ENCODE measurements at regions not wholly inside any gene's neighbourhood (a gene's known extent, or its start where the extent isn't known, plus 50 kb on each side); places are given as distances from the start of the nearest gene placed in this dataset.

DNA sequence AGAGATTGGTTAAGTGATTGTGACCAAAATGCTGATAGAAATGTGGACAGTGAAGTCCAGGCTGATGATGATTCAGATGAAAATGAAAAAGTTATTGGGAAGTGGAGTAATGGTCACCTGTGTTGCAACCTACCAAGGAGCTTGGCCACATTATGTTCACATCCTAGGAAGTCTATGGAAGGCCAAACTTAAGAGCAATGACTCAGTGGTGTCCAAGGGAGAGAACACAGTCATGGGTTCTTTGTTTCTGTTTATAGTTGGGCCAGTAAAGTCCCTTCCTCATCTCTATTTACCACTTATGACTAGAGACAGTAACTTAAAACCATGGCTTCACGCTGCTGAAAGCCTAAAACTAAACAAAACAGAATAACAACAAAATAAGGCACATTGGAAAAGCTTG, 555.3 kb upstream of the DAB2 start:
- H3K4me1 ChIP-seq (ENCODE audit: insufficient read depth, low read length): no peaks in the 10 kb centered on the region
- no peak overlapping the region for H2AFZ ChIP-seq (ENCODE audit: low read length)
- no peaks in the 10 kb centered on the region for H3K9me2 ChIP-seq (replicated peaks; ENCODE audit: low read length)
- intact Hi-C loops (cut with micrococcal nuclease): no loop called here
- no peaks in the 10 kb centered on the region for H4K20me1 ChIP-seq (ENCODE audit: low read length)
- H3K9me3 ChIP-seq (ENCODE audit: low read length): no peaks in the 10 kb centered on the region
- no peak overlapping the region for H3K4me2 ChIP-seq (ENCODE audit: low read length)
- H3K9ac ChIP-seq (ENCODE audit: low read length): no peak overlapping the region
- no peaks in the 10 kb centered on the region for H3K27me3 ChIP-seq (ENCODE audit: low read length)
- no peaks in the 10 kb centered on the region for H3K36me3 ChIP-seq (ENCODE audit: low read depth, low read length)
- TF ChIP-seq EZH2 (IDR thresholded peaks at IDR 0.05; ENCODE audit: low read length, unreplicated experiment): no peak
- TF ChIP-seq, protein P1, sequence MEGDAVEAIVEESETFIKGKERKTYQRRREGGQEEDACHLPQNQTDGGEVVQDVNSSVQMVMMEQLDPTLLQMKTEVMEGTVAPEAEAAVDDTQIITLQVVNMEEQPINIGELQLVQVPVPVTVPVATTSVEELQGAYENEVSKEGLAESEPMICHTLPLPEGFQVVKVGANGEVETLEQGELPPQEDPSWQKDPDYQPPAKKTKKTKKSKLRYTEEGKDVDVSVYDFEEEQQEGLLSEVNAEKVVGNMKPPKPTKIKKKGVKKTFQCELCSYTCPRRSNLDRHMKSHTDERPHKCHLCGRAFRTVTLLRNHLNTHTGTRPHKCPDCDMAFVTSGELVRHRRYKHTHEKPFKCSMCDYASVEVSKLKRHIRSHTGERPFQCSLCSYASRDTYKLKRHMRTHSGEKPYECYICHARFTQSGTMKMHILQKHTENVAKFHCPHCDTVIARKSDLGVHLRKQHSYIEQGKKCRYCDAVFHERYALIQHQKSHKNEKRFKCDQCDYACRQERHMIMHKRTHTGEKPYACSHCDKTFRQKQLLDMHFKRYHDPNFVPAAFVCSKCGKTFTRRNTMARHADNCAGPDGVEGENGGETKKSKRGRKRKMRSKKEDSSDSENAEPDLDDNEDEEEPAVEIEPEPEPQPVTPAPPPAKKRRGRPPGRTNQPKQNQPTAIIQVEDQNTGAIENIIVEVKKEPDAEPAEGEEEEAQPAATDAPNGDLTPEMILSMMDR (conservative IDR thresholded peaks at IDR 0.05; ENCODE audit: low read depth, low read length): no peak
- TF ChIP-seq EZH2phosphoT487 (IDR thresholded peaks at IDR 0.05; ENCODE audit: borderline replicate concordance, low read length): no peak
- peak; percentile 33 for DNase-seq
- H3K79me2 ChIP-seq (ENCODE audit: low read length): no peaks in the 10 kb centered on the region
- H3K27ac ChIP-seq (ENCODE audit: low read length): no peak overlapping the region
- no peaks in the 10 kb centered on the region for H3F3A ChIP-seq (ENCODE audit: low read length, unreplicated experiment)
- no peak for ATAC-seq
- ChIA-PET CTCF (no interaction called here), POLR2A (ENCODE audit: unreplicated experiment) (interaction anchor here (0.7 kb wide), 1 partner anchor 62 kb away, joined by 4 read pairs; no protein-coding TSS in a partner anchor)
- no TSS peak for BruUV-seq (replicated peaks)
- H3K4me3 ChIP-seq (ENCODE audit: low read length): no peak overlapping the region

DNA sequence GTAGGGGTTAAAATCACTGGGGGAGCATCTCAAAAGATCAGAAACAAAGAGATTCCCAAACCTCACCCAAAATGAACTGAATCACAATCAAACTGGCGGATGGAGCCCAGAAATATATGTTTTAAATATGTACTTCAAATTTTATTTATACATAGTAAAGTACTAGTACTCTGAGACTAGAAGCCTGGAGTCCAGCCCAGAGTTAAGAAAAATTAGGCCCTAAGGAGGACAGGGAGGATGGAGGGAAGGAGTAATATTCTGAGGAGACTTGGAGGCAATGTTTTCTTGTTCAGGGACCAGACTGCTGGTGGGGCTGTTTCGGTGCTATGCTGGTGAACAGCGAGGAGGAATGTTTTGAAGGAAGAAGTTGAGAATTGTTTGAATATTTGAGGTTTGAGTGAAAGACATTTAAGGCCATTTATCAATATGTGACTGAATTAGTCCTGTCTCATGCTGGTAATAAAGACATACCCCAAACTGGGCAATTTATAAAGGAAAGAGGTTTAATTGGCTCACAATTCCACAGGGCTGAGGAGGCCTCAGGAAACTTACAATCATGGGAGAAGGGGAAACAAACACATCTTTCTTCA, 552.4 kb upstream of the DAB2 start:
- Histone ChIP-seq H3K4me1 (ENCODE audit: insufficient read depth, low read length) (no peaks in the 10 kb centered on the region), H3K36me3 (ENCODE audit: low read depth, low read length) (no peaks in the 10 kb centered on the region), H3K4me2 (ENCODE audit: low read length) (no peak overlapping the region), H3K9me2 (replicated peaks; ENCODE audit: low read length) (no peaks in the 10 kb centered on the region), H3F3A (ENCODE audit: low read length, unreplicated experiment) (no peaks in the 10 kb centered on the region), H3K9ac (ENCODE audit: low read length) (no peak overlapping the region), H3K27me3 (ENCODE audit: low read length) (no peaks in the 10 kb centered on the region), H2AFZ (ENCODE audit: low read length) (no peak overlapping the region), H3K27ac (ENCODE audit: low read length) (no peak overlapping the region), H3K79me2 (ENCODE audit: low read length) (no peaks in the 10 kb centered on the region), H4K20me1 (ENCODE audit: low read length) (no peaks in the 10 kb centered on the region), H3K4me3 (ENCODE audit: low read length) (no peak overlapping the region), H3K9me3 (ENCODE audit: low read length) (no peaks in the 10 kb centered on the region)
- BruUV-seq (replicated peaks): no TSS peak
- ChIA-PET CTCF (no interaction called here), POLR2A (ENCODE audit: unreplicated experiment) (no interaction called here)
- ATAC-seq (no peak), DNase-seq (no peak)
- TF ChIP-seq, protein P1 (conservative IDR thresholded peaks at IDR 0.05; ENCODE audit: low read depth, low read length): no peak
- TF ChIP-seq EZH2phosphoT487 (IDR thresholded peaks at IDR 0.05; ENCODE audit: borderline replicate concordance, low read length) (no peak), EZH2 (IDR thresholded peaks at IDR 0.05; ENCODE audit: low read length, unreplicated experiment) (no peak)
- intact Hi-C loops (cut with micrococcal nuclease): no loop called here

DNA sequence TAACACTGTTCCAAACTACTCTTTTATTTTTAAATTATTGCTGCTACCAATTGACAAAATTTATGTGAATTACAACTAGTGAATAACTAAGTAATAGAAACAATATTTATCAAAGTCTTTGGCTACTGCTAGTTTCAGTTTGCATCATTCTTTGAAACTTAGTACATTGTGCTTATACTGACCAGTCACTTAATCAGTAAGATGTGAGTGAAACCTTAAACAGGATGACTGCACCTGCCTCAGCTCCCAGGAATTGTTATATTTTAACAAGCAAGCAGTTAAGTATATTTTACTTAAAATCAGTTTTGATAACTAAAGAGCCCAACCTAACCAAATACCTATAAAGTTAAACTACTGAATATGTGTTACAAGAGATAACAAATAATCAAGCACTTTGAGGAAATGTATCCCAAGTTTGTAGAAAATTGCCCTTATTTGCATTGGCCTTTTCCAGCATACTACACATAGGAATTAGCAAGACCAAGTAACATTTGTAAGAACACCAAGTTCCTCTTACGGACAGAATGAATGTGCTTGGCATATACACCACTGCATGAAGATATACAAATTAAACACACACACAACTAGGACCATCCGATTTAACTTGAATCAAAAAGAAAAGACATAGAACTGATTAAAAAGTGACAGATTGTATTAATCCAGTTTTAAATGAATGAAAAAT, 545.5 kb upstream of the DAB2 start:
- Histone ChIP-seq H3K9me2 (replicated peaks; ENCODE audit: low read length) (no peaks in the 10 kb centered on the region), H3K4me1 (ENCODE audit: insufficient read depth, low read length) (no peaks in the 10 kb centered on the region), H3K36me3 (ENCODE audit: low read depth, low read length) (no peaks in the 10 kb centered on the region), H3K4me3 (ENCODE audit: low read length) (no peak overlapping the region), H3F3A (ENCODE audit: low read length, unreplicated experiment) (no peaks in the 10 kb centered on the region), H3K4me2 (ENCODE audit: low read length) (no peak overlapping the region), H3K27ac (ENCODE audit: low read length) (no peak overlapping the region), H3K27me3 (ENCODE audit: low read length) (no peaks in the 10 kb centered on the region), H3K9me3 (ENCODE audit: low read length) (no peaks in the 10 kb centered on the region), H2AFZ (ENCODE audit: low read length) (no peak overlapping the region), H3K9ac (ENCODE audit: low read length) (no peak overlapping the region), H4K20me1 (ENCODE audit: low read length) (no peaks in the 10 kb centered on the region), H3K79me2 (ENCODE audit: low read length) (no peaks in the 10 kb centered on the region)
- ATAC-seq: no peak
- TF ChIP-seq EZH2 (IDR thresholded peaks at IDR 0.05; ENCODE audit: low read length, unreplicated experiment) (no peak), EZH2phosphoT487 (IDR thresholded peaks at IDR 0.05; ENCODE audit: borderline replicate concordance, low read length) (no peak)
- TF ChIP-seq, protein P1 (conservative IDR thresholded peaks at IDR 0.05; ENCODE audit: low read depth, low read length): no peak
- intact Hi-C loops (cut with micrococcal nuclease): no loop called here
- POLR2A ChIA-PET (ENCODE audit: unreplicated experiment): no interaction called here
- CTCF ChIA-PET: no interaction called here
- BruUV-seq (replicated peaks): no TSS peak
- no peak for DNase-seq
